HUES6 (cell line): ENCODE measurements at regions not wholly inside any gene's neighbourhood (a gene's known extent, or its start where the extent isn't known, plus 50 kb on each side); places are given as distances from the start of the nearest gene placed in this dataset.

ENCODE experiments used
- H3K27ac ChIP-seq: 2 replicates; pipeline ENCODE4 v1.7.0; 2013; ENCODE audit warnings: low read depth, mild to moderate bottlenecking, low read length, inconsistent platforms
- H3K27me3 ChIP-seq: 2 replicates; pipeline ENCODE4 v1.6.1; 2013; ENCODE audit warnings: low read length; ENCODE audit not compliant: control insufficient read depth, insufficient read depth
- H3K36me3 ChIP-seq: 2 replicates; pipeline ENCODE4 v1.6.1; 2013; ENCODE audit warnings: low read length; ENCODE audit not compliant: control insufficient read depth, insufficient read depth
- H3K4me1 ChIP-seq: 2 replicates; pipeline ENCODE4 v1.6.1; 2013; ENCODE audit warnings: low read length; ENCODE audit not compliant: control insufficient read depth, insufficient read depth
- H3K4me3 ChIP-seq: 2 replicates; pipeline ENCODE4 v1.5.1; 2013; ENCODE audit warnings: low read depth, low read length
- H3K9ac ChIP-seq: one replicate; pipeline ENCODE4 v1.6.1; 2013; ENCODE audit warnings: mild to moderate bottlenecking, low read length
- H3K9me3 ChIP-seq: 2 replicates; pipeline ENCODE4 v1.6.1; 2013; ENCODE audit warnings: low read depth, low read length; ENCODE audit not compliant: control insufficient read depth, insufficient read depth

- H3K27me3 ChIP-seq, result no peaks in the 10 kb centered on the region
- H3K4me1 ChIP-seq, result peaks cover 5% of the 10 kb centered on the region; the same call in 1 of the 2 replicates
- H3K27ac ChIP-seq, result peak overlapping the region; percentile 24; the same call in 1 of the 2 replicates
- peak overlapping the region; percentile 78 for H3K4me3 ChIP-seq
- peaks cover 5% of the 10 kb centered on the region for H3K9me3 ChIP-seq
- no peaks in the 10 kb centered on the region for H3K36me3 ChIP-seq
- peak overlapping the region; percentile 71 for H3K9ac ChIP-seq
These were observed 53.7 kb upstream of the KDM4C start for GRCh38 chr9:6703898-6704639.

- Histone ChIP-seq H3K27me3 (no peaks in the 10 kb centered on the region), H3K36me3 (no peaks in the 10 kb centered on the region), H3K27ac (no peak overlapping the region), H3K9ac (no peak overlapping the region), H3K4me3 (no peak overlapping the region), H3K9me3 (no peaks in the 10 kb centered on the region), H3K4me1 (peaks cover 5% of the 10 kb centered on the region; the same call in 1 of the 2 replicates)
These were observed 55.1 kb upstream of the KDM4C start for GRCh38 chr9:6702707-6703106.

DNA sequence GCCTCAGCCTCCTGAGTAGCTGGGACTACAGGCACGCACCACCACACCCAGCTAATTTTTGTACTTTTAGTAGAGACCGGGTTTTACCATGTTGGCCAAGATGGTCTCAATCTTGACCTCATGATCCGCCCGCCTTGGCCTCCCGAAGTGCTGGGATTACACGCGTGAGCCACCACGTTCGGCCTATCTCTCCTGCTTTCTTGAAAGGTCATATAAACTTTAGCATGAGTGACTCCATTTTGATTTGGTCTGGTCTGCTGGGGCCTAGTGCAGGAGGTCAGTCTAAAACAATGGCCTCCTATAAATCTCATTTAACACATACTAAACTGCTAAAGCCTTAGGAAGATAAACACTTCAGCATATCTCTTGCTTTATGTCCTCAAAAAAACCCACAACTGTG, 50.6 kb upstream of the GLDC start:
- Histone ChIP-seq H3K4me3 (no peak overlapping the region), H3K4me1 (0 out of 2 replicates have a peak, but pooled peaks cover 6% of the 10 kb centered on the region), H3K27ac (no peak overlapping the region), H3K36me3 (no peaks in the 10 kb centered on the region), H3K9me3 (no peaks in the 10 kb centered on the region), H3K27me3 (no peaks in the 10 kb centered on the region), H3K9ac (no peak overlapping the region)

DNA sequence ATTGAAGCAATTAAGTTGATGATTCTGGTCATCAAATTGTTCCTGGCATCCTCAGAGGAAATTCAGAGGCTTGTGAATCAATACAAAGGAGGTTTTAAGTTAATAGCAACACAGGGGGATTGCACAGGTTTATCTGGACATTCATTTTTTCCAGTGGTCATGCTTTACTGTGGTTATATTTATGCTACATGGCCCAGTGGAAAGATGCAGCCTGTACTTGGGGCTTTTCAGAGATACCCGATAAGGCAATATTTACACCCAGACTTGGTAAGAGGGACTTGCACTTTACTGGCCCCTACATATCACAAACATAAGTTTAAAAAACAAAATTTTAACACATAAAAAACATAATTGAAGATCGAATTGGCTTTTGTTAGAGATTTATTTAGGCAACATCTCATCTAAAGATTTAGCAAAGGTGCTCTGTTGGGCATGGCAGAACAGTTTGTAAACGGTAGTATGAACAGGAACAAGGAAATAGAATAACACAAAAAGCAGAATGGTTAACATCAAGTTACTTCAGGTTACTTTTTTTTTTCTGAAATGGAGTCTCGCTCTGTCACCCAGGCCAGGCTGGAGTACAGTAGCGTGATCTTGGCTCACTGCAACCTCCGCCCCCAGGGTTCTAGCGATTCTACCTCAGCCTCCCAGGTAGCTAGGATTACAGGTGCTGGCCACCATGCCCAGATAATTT, 49.7 kb upstream of the GLDC start:
- H3K9me3 ChIP-seq, result no peaks in the 10 kb centered on the region
- H3K9ac ChIP-seq, result no peak overlapping the region
- H3K4me1 ChIP-seq, result 0 out of 2 replicates have a peak, but pooled peaks cover 6% of the 10 kb centered on the region
- H3K27ac ChIP-seq, result no peak overlapping the region
- H3K36me3 ChIP-seq, result no peaks in the 10 kb centered on the region
- no peak overlapping the region for H3K4me3 ChIP-seq
- no peaks in the 10 kb centered on the region for H3K27me3 ChIP-seq
